ENCODE measurements at regions not wholly inside any gene's neighbourhood (a gene's known extent, or its start where the extent isn't known, plus 50 kb on each side); places are given as distances from the start of the nearest gene placed in this dataset.
"Not testable (repeated sequence)": the region's sequence is repeated elsewhere in the genome, so short reads cannot be mapped to it uniquely, and the experiment has no call there.

DNA sequence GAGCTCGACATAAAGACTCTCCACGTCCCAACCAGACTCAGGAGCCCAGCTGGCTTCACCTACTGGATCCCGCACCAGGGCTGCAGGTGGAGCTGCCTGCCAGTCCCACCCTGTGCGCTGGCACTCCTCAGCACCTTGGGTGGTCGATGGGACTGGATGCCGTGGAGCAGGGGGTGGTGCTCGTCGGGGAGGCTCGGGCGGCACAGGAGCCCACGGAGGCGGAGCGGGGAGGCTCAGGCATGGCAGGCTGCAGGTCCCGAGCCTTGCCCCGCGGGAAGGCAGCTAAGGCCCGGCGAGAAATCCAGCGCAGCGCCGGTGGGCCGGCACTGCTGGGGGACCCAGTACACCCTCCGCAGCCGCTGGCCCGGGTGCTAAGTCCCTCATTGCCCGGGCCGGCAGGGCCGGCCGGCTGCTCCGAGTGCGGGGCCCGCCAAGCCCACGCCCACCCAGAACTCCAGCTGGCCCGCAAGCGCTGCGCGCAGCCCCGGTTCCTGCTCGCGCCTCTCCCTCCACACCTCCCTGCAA, 1520.7 kb downstream of the SUCLG1 start:
- TF ChIP-seq EZH2 (IDR thresholded peaks at IDR 0.05; ENCODE audit: borderline replicate concordance, low read depth, low read length, poor library complexity, severe bottlenecking): not testable (repeated sequence)
- TF ChIP-seq, protein P1, sequence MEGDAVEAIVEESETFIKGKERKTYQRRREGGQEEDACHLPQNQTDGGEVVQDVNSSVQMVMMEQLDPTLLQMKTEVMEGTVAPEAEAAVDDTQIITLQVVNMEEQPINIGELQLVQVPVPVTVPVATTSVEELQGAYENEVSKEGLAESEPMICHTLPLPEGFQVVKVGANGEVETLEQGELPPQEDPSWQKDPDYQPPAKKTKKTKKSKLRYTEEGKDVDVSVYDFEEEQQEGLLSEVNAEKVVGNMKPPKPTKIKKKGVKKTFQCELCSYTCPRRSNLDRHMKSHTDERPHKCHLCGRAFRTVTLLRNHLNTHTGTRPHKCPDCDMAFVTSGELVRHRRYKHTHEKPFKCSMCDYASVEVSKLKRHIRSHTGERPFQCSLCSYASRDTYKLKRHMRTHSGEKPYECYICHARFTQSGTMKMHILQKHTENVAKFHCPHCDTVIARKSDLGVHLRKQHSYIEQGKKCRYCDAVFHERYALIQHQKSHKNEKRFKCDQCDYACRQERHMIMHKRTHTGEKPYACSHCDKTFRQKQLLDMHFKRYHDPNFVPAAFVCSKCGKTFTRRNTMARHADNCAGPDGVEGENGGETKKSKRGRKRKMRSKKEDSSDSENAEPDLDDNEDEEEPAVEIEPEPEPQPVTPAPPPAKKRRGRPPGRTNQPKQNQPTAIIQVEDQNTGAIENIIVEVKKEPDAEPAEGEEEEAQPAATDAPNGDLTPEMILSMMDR (conservative IDR thresholded peaks at IDR 0.05; ENCODE audit: low read depth, low read length): not testable (repeated sequence)

Measured in A673 (cell line).